ENCODE measurements at regions not wholly inside any gene's neighbourhood (a gene's known extent, or its start where the extent isn't known, plus 50 kb on each side); places are given as distances from the start of the nearest gene placed in this dataset.

GRCh38 chr18:38007026-38007425, 441.4 kb upstream of the CELF4 start:
- H3K4me1 ChIP-seq (ENCODE audit: control insufficient read depth, insufficient read depth, low read length): no peaks in the 10 kb centered on the region
- ATAC-seq (no peak), FAIRE-seq (no peak), DNase-seq (ENCODE audit: low read depth, low spot score) (no peak)
- H3K27ac ChIP-seq (ENCODE audit: control insufficient read depth, insufficient read depth): no peak overlapping the region
- no peaks in the 10 kb centered on the region for H3K27me3 ChIP-seq (replicated peaks in 1 of 2; ENCODE audit: control insufficient read depth in 2 of 2, insufficient read depth in 2 of 2, low read length in 1 of 2)
- H3K9ac ChIP-seq (ENCODE audit: control insufficient read depth, insufficient read depth, low read length): no peak overlapping the region
- no peak overlapping the region for H2AFZ ChIP-seq (ENCODE audit: control insufficient read depth, low read depth, low read length)
- no peaks in the 10 kb centered on the region for H3K9me3 ChIP-seq (replicated peaks; ENCODE audit: control insufficient read depth, insufficient read depth, low read length)
- ChIA-PET POLR2A (no interaction called here), CTCF (interaction anchor here (0.6 to 1.2 kb wide), 4 partner anchors 9 to 1075 kb away, joined by 3 read pairs; no protein-coding TSS in a partner anchor), RAD21 (ENCODE audit: unreplicated experiment) (no interaction called here), SMC1A (ENCODE audit: uncharacterized antibody, unreplicated experiment) (no interaction called here)
- no peak overlapping the region for H3K4me2 ChIP-seq (ENCODE audit: control insufficient read depth, insufficient read depth)
- no TSS peak for BruUV-seq (replicated peaks)
- intact Hi-C loops (cut with micrococcal nuclease; ENCODE audit: unreplicated experiment): no loop called here
- H3K79me2 ChIP-seq (ENCODE audit: control insufficient read depth, insufficient read depth, low read length): no peaks in the 10 kb centered on the region
- H3K4me3 ChIP-seq: no peak overlapping the region
- no peaks in the 10 kb centered on the region for H3K36me3 ChIP-seq (ENCODE audit: control insufficient read depth in 2 of 2, insufficient read depth in 2 of 2, low read length in 1 of 2)
- H4K20me1 ChIP-seq (ENCODE audit: control insufficient read depth, insufficient read depth): no peaks in the 10 kb centered on the region
- in situ Hi-C loops (cut with MboI): no loop called here
- TF ChIP-seq RUNX3 (IDR thresholded peaks at IDR 0.05; ENCODE audit: low read length): no peak
- no peak for TF ChIP-seq RCOR1 (conservative IDR thresholded peaks at IDR 0.05; ENCODE audit: low read depth, low read length)
- TF ChIP-seq USF2 (IDR thresholded peaks at IDR 0.05; ENCODE audit: borderline replicate concordance, low read depth, low read length): no peak
- TF ChIP-seq RB1 (IDR thresholded peaks at IDR 0.05; ENCODE audit: borderline replicate concordance): no peak
- TF ChIP-seq CUX1 (IDR thresholded peaks at IDR 0.05; ENCODE audit: insufficient replicate concordance, low read depth, low read length): no peak
- TF ChIP-seq USF1 (IDR thresholded peaks at IDR 0.05; ENCODE audit: borderline replicate concordance, extremely low read length, insufficient read depth, low read depth, low read length): no peak
- TF ChIP-seq REST (IDR thresholded peaks at IDR 0.05; ENCODE audit: low read depth, low read length): no peak
- TF ChIP-seq CEBPB (IDR thresholded peaks at IDR 0.05; ENCODE audit: borderline replicate concordance in 1 of 2, low read depth in 2 of 2, low read length in 2 of 2): no peak
- no peak for TF ChIP-seq JUNB (IDR thresholded peaks at IDR 0.05)
- no peak for TF ChIP-seq PAX8 (IDR thresholded peaks at IDR 0.05)
- no peak for TF ChIP-seq ZZZ3 (IDR thresholded peaks at IDR 0.05; ENCODE audit: control insufficient read depth, insufficient read length, low read depth)
- TF ChIP-seq DPF2 (IDR thresholded peaks at IDR 0.05): no peak
- TF ChIP-seq PAX5 (IDR thresholded peaks at IDR 0.05; ENCODE audit: borderline replicate concordance, low read depth, low read length): no peak
- no peak for TF ChIP-seq EP300 (IDR thresholded peaks at IDR 0.05; ENCODE audit: borderline replicate concordance in 1 of 2, control insufficient read depth in 1 of 2, low read depth in 2 of 2, low read length in 2 of 2)
- TF ChIP-seq NFIC (IDR thresholded peaks at IDR 0.05; ENCODE audit: low read depth, low read length): no peak

Measured in GM12878 (cell line).